GM12878 (cell line): ENCODE measurements at regions not wholly inside any gene's neighbourhood (a gene's known extent, or its start where the extent isn't known, plus 50 kb on each side); places are given as distances from the start of the nearest gene placed in this dataset.

Source experiments
- CREM ChIP-seq: IDR thresholded peaks from 2 replicates; pipeline ENCODE4 v1.6.1; 2014; ENCODE audit warnings: antibody characterized with exemption, low read depth
- CTCF ChIP-seq, 3 experiments: IDR thresholded peaks in 2 of 3; conservative IDR thresholded peaks in 1 of 3; 2 replicates each; pipeline ENCODE4 v1.5.1; 2011; ENCODE audit warnings: low read depth in 3 of 3, low read length in 3 of 3, mild to moderate bottlenecking in 3 of 3, control low read depth in 2 of 3, moderate library complexity in 2 of 3, inconsistent platforms in 1 of 3, mixed read lengths in 1 of 3; ENCODE audit not compliant: control insufficient read depth in 2 of 3, insufficient read depth in 1 of 3; ENCODE audit errors: extremely low read depth in 1 of 3
- MXI1 ChIP-seq: fragments of 150-350 bp; IDR thresholded peaks from 2 replicates; pipeline ENCODE4 v1.6.1; 2011; ENCODE audit warnings: low read depth, mild to moderate bottlenecking, inconsistent platforms, low read length, improper control_type of control experiment
- NR2F1 ChIP-seq: fragments of 450-650 bp; conservative IDR thresholded peaks from 2 replicates; pipeline ENCODE4 v1.6.1; 2017; ENCODE audit warnings: mild to moderate bottlenecking
- PRDM15 ChIP-seq: fragments of 450-650 bp; formaldehyde crosslinking; IDR thresholded peaks from 2 replicates; pipeline ENCODE4 v1.4.0; 2020; ENCODE audit warnings: mild to moderate bottlenecking, moderate library complexity

DNA sequence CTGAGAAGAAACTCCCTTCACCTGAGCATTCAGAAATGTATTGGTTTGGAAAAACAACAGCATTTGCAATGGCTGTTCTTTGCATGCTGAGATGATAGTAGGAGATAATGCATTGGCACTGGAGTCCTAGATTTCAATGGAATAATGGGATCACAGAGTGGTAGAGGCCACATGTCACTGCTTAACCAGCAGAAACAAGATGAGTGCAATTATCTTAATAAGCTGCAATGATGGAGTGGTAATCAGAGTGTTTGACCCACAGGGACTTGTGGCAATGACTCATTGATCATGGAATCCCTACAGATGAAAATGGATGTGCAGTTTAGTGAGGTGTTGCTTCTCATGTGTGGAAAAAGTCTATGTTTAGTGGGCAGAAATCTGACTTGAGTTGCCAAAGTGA is 218.8 kb upstream of the ZEB2 start:
- TF ChIP-seq MXI1, result no peak
- TF ChIP-seq CREM, result no peak
- TF ChIP-seq PRDM15 (CRISPR knock-in tag), result no peak
- no peak for TF ChIP-seq NR2F1
- TF ChIP-seq CTCF (IDR thresholded peaks at IDR 0.05 in 2 of 3, conservative IDR thresholded peaks at IDR 0.05 in 1 of 3; ENCODE audit: control insufficient read depth in 2 of 3, extremely low read depth in 1 of 3, insufficient read depth in 1 of 3, low read depth in 3 of 3, low read length in 3 of 3), result no peak
